ENCODE measurements at regions not wholly inside any gene's neighbourhood (a gene's known extent, or its start where the extent isn't known, plus 50 kb on each side); places are given as distances from the start of the nearest gene placed in this dataset.

- TF ChIP-seq CBX8 (IDR thresholded peaks at IDR 0.05) (no peak), ESRRA (IDR thresholded peaks at IDR 0.05; ENCODE audit: borderline replicate concordance, low read length) (no peak)
Measured at GRCh38 chr3:150020527-150020926, 49.8 kb upstream of the PFN2 start (continued).

Small RNAs in the stretch of these regions (small RNA-seq; reads per million reads assigned to genes)
- gene RF00004: 0 reads per million in 6 experiments
- 0 reads per million in 6 experiments for gene RPL32P9

Measured in A549 (cell line).